ENCODE measurements at regions not wholly inside any gene's neighbourhood (a gene's known extent, or its start where the extent isn't known, plus 50 kb on each side); places are given as distances from the start of the nearest gene placed in this dataset.

- Histone ChIP-seq H3K27me3 (ENCODE audit: insufficient read depth, low read depth, low read length) (no peaks in the 10 kb centered on the region), H4K20me1 (ENCODE audit: insufficient read depth) (no peaks in the 10 kb centered on the region)
- TF ChIP-seq RAD21 (conservative IDR thresholded peaks at IDR 0.05) (no peak), CTCF (IDR thresholded peaks at IDR 0.05; ENCODE audit: poor library complexity, severe bottlenecking) (no peak), EZH2 (IDR thresholded peaks at IDR 0.05; ENCODE audit: borderline replicate concordance, insufficient read depth, low read length, poor library complexity, severe bottlenecking) (no peak), REST (IDR thresholded peaks at IDR 0.05; ENCODE audit: borderline replicate concordance) (no peak), EP300 (conservative IDR thresholded peaks at IDR 0.05; ENCODE audit: poor library complexity, severe bottlenecking) (no peak), MXI1 (conservative IDR thresholded peaks at IDR 0.05; ENCODE audit: poor library complexity, severe bottlenecking) (no peak), SMC3 (conservative IDR thresholded peaks at IDR 0.05; ENCODE audit: poor library complexity) (no peak), POLR2AphosphoS5 (IDR thresholded peaks at IDR 0.05) (no peak), TAF1 (IDR thresholded peaks at IDR 0.05; ENCODE audit: low read depth) (no peak)
Measured at GRCh38 chr17:73722165-73722564, 77.9 kb upstream of the SDK2 start.

GRCh38 chr17:73723317-73723716, 79.1 kb upstream of the SDK2 start:
- no peak overlapping the region for H3K9ac ChIP-seq (ENCODE audit: low read length)
- no peaks in the 10 kb centered on the region for H4K20me1 ChIP-seq (ENCODE audit: insufficient read depth)
- no peaks in the 10 kb centered on the region for H3F3A ChIP-seq (ENCODE audit: insufficient read depth, low read length, poor library complexity, severe bottlenecking)
- TF ChIP-seq TAF1 (IDR thresholded peaks at IDR 0.05; ENCODE audit: low read depth) (no peak), EP300 (conservative IDR thresholded peaks at IDR 0.05; ENCODE audit: poor library complexity, severe bottlenecking) (no peak), MXI1 (conservative IDR thresholded peaks at IDR 0.05; ENCODE audit: poor library complexity, severe bottlenecking) (no peak), POLR2AphosphoS5 (IDR thresholded peaks at IDR 0.05) (no peak), RAD21 (conservative IDR thresholded peaks at IDR 0.05) (no peak), SMC3 (conservative IDR thresholded peaks at IDR 0.05; ENCODE audit: poor library complexity) (no peak), CTCF (IDR thresholded peaks at IDR 0.05; ENCODE audit: poor library complexity, severe bottlenecking) (no peak), EZH2 (IDR thresholded peaks at IDR 0.05; ENCODE audit: borderline replicate concordance, insufficient read depth, low read length, poor library complexity, severe bottlenecking) (no peak), REST (IDR thresholded peaks at IDR 0.05; ENCODE audit: borderline replicate concordance) (no peak)
- no peak overlapping the region for H3K4me2 ChIP-seq (ENCODE audit: low read length)
- no peak overlapping the region for H3K4me3 ChIP-seq (ENCODE audit: low read length)
- H2AFZ ChIP-seq (ENCODE audit: low read depth, low read length), result no peak overlapping the region
- H3K9me3 ChIP-seq (ENCODE audit: low read length), result no peaks in the 10 kb centered on the region
- no peaks in the 10 kb centered on the region for H3K79me2 ChIP-seq (replicated peaks; ENCODE audit: insufficient read depth, low read length)
- H3K36me3 ChIP-seq (ENCODE audit: insufficient read depth, low read length), result no peaks in the 10 kb centered on the region
- no peaks in the 10 kb centered on the region for H3K9me2 ChIP-seq (ENCODE audit: insufficient read depth, low read length)
- H3K27ac ChIP-seq (ENCODE audit: low read length), result no peak overlapping the region
- H3K27me3 ChIP-seq (ENCODE audit: insufficient read depth, low read depth, low read length), result no peaks in the 10 kb centered on the region

More at GRCh38 chr17:73722165-73722564, 77.9 kb upstream of the SDK2 start:
- H3K4me2 ChIP-seq (ENCODE audit: low read length), result no peak overlapping the region
- H3K36me3 ChIP-seq (ENCODE audit: insufficient read depth, low read length), result no peaks in the 10 kb centered on the region
- no peak overlapping the region for H3K27ac ChIP-seq (ENCODE audit: low read length)
- H3K9me3 ChIP-seq (ENCODE audit: low read length), result no peaks in the 10 kb centered on the region
- H3K79me2 ChIP-seq (replicated peaks; ENCODE audit: insufficient read depth, low read length), result no peaks in the 10 kb centered on the region
- H3F3A ChIP-seq (ENCODE audit: insufficient read depth, low read length, poor library complexity, severe bottlenecking), result no peaks in the 10 kb centered on the region
- no peak overlapping the region for H3K4me3 ChIP-seq (ENCODE audit: low read length)
- no peak overlapping the region for H3K9ac ChIP-seq (ENCODE audit: low read length)
- no peak overlapping the region for H2AFZ ChIP-seq (ENCODE audit: low read depth, low read length)
- no peaks in the 10 kb centered on the region for H3K9me2 ChIP-seq (ENCODE audit: insufficient read depth, low read length)

Data from neural cell (in vitro differentiated cells).